Fibroblast of lung (primary cell): ENCODE measurements at regions not wholly inside any gene's neighbourhood (a gene's known extent, or its start where the extent isn't known, plus 50 kb on each side); places are given as distances from the start of the nearest gene placed in this dataset.

Source experiments
- DNase-seq, 2 donors: peaks; one replicate each; pipeline versions ENCODE4 v3.0.0 to v3.0.0-alpha.2; 2010; ENCODE audit warnings: low read depth in 2 of 2
- H2AFZ ChIP-seq: 2 replicates; pipeline ENCODE4 v1.5.1; 2012; ENCODE audit warnings: low read length, control low read depth, inconsistent platforms
- H3K27ac ChIP-seq: 2 replicates; pipeline ENCODE4 v1.5.1; 2011; ENCODE audit warnings: low read length, control low read depth; ENCODE audit not compliant: insufficient read depth
- H3K27me3 ChIP-seq: 2 replicates; pipeline ENCODE4 v1.5.1; 2011; ENCODE audit warnings: mild to moderate bottlenecking, low read length; ENCODE audit not compliant: control insufficient read depth, insufficient read depth
- H3K36me3 ChIP-seq: 2 replicates; pipeline ENCODE4 v1.5.1; 2011; ENCODE audit warnings: low read length; ENCODE audit not compliant: control insufficient read depth, insufficient read depth
- H3K4me1 ChIP-seq: 2 replicates; pipeline ENCODE4 v1.5.1; 2011; ENCODE audit warnings: low read length; ENCODE audit not compliant: control insufficient read depth, insufficient read depth; ENCODE audit errors: extremely low read depth
- H3K4me2 ChIP-seq: 2 replicates; pipeline ENCODE4 v1.5.1; 2011; ENCODE audit warnings: low read length, control low read depth; ENCODE audit not compliant: insufficient read depth; ENCODE audit errors: extremely low read depth
- H3K4me3 ChIP-seq, 4 experiments: fragments of 200-600 bp in 1 of 4; sonication (generic) in 1 of 4; replicated peaks in 1 of 4; 2 replicates each; pipeline ENCODE4 v1.5.1; 2011 to 2016; ENCODE audit warnings: low read length in 4 of 4, low read depth in 3 of 4, mild to moderate bottlenecking in 3 of 4, control low read depth in 2 of 4, inconsistent platforms in 1 of 4, mixed read lengths in 1 of 4; ENCODE audit not compliant: insufficient read depth in 1 of 4; ENCODE audit errors: control extremely low read depth in 1 of 4
- H3K79me2 ChIP-seq: 2 replicates; pipeline ENCODE4 v1.5.1; 2012; ENCODE audit warnings: mild to moderate bottlenecking, low read length, inconsistent platforms; ENCODE audit not compliant: control insufficient read depth, insufficient read depth
- H3K9ac ChIP-seq: 2 replicates; pipeline ENCODE4 v1.5.1; 2011; ENCODE audit warnings: mild to moderate bottlenecking, low read length, control low read depth; ENCODE audit not compliant: insufficient read depth
- H3K9me3 ChIP-seq: 2 replicates; pipeline ENCODE4 v1.5.1; 2012; ENCODE audit warnings: low read depth, low read length; ENCODE audit not compliant: control insufficient read depth, insufficient read depth
- H4K20me1 ChIP-seq: 2 replicates; pipeline ENCODE4 v1.5.1; 2011; ENCODE audit warnings: low read length; ENCODE audit not compliant: control insufficient read depth, insufficient read depth; ENCODE audit errors: extremely low read depth
- EZH2 ChIP-seq: IDR thresholded peaks from 2 replicates; pipeline ENCODE4 v1.5.1; 2012; ENCODE audit warnings: low read length, control low read depth, mild to moderate bottlenecking; ENCODE audit errors: missing control alignments
- TF ChIP-seq, protein P1 (sequence below), 2 donors: IDR thresholded peaks in 1 of 2; conservative IDR thresholded peaks in 1 of 2; 1 replicate in 1 of 2; 2 replicates in 1 of 2; pipeline ENCODE4 v1.5.1; 2011 to 2012; ENCODE audit warnings: low read length in 2 of 2, control low read depth in 1 of 2, inconsistent platforms in 1 of 2, low read depth in 1 of 2, mild to moderate bottlenecking in 1 of 2

DNA sequence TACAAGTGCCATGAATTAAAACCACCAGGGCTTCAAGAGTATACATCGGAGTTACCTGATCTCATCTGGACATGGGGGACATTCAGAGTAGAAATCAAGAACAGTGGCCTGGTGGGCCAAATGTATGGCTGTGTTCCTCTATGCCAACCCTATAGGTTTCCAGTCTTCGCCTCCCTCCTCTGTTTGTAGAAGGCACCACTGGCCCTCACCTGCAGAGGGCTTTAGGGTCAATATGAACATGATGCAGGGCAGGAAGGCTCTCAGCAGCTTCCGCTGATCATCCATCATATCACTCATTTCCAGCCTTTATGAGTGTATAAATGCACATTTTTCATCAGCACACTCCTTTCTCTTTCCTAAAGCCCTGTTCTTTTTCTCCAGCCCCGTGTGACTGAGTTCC lies 555.5 kb upstream of the BRINP1 start:
- no peak for TF ChIP-seq EZH2
- TF ChIP-seq, protein P1, sequence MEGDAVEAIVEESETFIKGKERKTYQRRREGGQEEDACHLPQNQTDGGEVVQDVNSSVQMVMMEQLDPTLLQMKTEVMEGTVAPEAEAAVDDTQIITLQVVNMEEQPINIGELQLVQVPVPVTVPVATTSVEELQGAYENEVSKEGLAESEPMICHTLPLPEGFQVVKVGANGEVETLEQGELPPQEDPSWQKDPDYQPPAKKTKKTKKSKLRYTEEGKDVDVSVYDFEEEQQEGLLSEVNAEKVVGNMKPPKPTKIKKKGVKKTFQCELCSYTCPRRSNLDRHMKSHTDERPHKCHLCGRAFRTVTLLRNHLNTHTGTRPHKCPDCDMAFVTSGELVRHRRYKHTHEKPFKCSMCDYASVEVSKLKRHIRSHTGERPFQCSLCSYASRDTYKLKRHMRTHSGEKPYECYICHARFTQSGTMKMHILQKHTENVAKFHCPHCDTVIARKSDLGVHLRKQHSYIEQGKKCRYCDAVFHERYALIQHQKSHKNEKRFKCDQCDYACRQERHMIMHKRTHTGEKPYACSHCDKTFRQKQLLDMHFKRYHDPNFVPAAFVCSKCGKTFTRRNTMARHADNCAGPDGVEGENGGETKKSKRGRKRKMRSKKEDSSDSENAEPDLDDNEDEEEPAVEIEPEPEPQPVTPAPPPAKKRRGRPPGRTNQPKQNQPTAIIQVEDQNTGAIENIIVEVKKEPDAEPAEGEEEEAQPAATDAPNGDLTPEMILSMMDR (conservative IDR thresholded peaks at IDR 0.05 in 1 of 2, IDR thresholded peaks at IDR 0.05 in 1 of 2; ENCODE audit: low read depth in 1 of 2, low read length in 2 of 2), result no peak
- DNase-seq, result no peak

DNA sequence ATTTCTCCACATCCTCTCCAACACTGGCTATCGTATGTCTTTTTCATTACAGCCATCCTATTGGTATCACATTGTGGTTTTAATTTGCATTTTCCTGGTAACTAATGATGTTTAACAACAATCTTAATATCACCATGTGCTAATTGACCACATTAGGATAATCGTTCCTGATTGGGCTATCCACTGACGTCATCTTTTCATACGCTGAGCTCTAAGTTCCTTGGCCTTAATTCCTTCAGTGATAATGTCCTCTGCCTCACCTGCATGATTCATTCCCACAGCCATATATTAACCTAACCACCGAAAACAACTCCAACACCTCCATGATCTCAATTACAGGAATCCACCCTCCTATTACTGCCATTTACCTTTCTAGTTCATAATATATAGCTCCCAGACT lies 547.9 kb upstream of the BRINP1 start:
- Histone ChIP-seq H3K27ac (no peak overlapping the region), H2AFZ (no peak overlapping the region), H3K4me3 (no peak overlapping the region), H3K4me2 (no peak overlapping the region), H4K20me1 (no peaks in the 10 kb centered on the region), H3K27me3 (no peaks in the 10 kb centered on the region), H3K9ac (no peak overlapping the region), H3K36me3 (no peaks in the 10 kb centered on the region), H3K4me1 (no peaks in the 10 kb centered on the region), H3K9me3 (no peaks in the 10 kb centered on the region), H3K79me2 (no peaks in the 10 kb centered on the region)
- no peak for DNase-seq
- no peak for TF ChIP-seq EZH2

More for the DNA sequence above, 555.5 kb upstream of the BRINP1 start:
- H2AFZ ChIP-seq, result no peak overlapping the region
- no peaks in the 10 kb centered on the region for H3K9me3 ChIP-seq
- no peak overlapping the region for H3K4me2 ChIP-seq
- H3K36me3 ChIP-seq, result no peaks in the 10 kb centered on the region
- H3K79me2 ChIP-seq, result no peaks in the 10 kb centered on the region
- H4K20me1 ChIP-seq, result no peaks in the 10 kb centered on the region
- H3K27me3 ChIP-seq, result no peaks in the 10 kb centered on the region
- H3K27ac ChIP-seq, result no peak overlapping the region
- no peaks in the 10 kb centered on the region for H3K4me1 ChIP-seq
- no peak overlapping the region for H3K4me3 ChIP-seq
- no peak overlapping the region for H3K9ac ChIP-seq

DNA sequence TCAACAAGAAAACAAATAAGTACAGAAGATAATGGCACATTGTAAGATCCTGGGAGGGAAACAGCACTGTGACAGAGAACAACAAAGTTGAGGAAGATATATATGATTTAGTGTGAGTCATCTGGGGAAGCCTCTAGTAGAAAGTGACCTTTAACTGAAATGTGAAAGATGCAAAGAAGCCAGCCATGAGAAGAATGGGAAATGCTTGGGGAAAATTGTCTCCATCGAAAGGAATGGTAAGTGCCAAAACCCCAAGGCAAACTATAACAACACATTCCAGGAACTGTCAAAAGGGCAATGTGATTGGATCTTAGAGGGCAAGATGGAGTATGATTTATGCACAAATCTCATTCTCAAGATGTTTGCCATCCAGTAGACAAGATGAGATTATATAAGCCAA lies 537.8 kb upstream of the BRINP1 start:
- Histone ChIP-seq H3K9ac (no peak overlapping the region), H3K9me3 (no peaks in the 10 kb centered on the region), H3K4me3 (no peak overlapping the region), H3K27me3 (no peaks in the 10 kb centered on the region), H3K36me3 (no peaks in the 10 kb centered on the region), H3K4me2 (no peak overlapping the region), H3K4me1 (no peaks in the 10 kb centered on the region), H3K27ac (no peak overlapping the region), H2AFZ (no peak overlapping the region), H4K20me1 (no peaks in the 10 kb centered on the region), H3K79me2 (no peaks in the 10 kb centered on the region)
- TF ChIP-seq EZH2, result no peak
- TF ChIP-seq, protein P1 (conservative IDR thresholded peaks at IDR 0.05 in 1 of 2, IDR thresholded peaks at IDR 0.05 in 1 of 2; ENCODE audit: low read depth in 1 of 2, low read length in 2 of 2), result no peak
- DNase-seq, result no peak
